Transverse colon (tissue), 3 donors: ENCODE measurements at regions not wholly inside any gene's neighbourhood (a gene's known extent, or its start where the extent isn't known, plus 50 kb on each side); places are given as distances from the start of the nearest gene placed in this dataset.

Experiments
- CTCF ChIP-seq, 5 experiments: fragments of 200-600 bp in 3 of 5; fragments of 450-650 bp in 2 of 5; sonication (generic) in 3 of 5; IDR thresholded peaks; 1 replicate in 2 of 5; 2 replicates in 3 of 5; pipeline ENCODE4 v1.5.1; 2016 to 2017; ENCODE audit warnings: antibody characterized with exemption in 5 of 5, inconsistent platforms in 3 of 5, mild to moderate bottlenecking in 2 of 5, moderate library complexity in 1 of 5
- POLR2A ChIP-seq: fragments of 450-650 bp; IDR thresholded peaks from one replicate; pipeline ENCODE4 v1.6.1; 2016; ENCODE audit warnings: antibody characterized with exemption, mild to moderate bottlenecking, moderate library complexity

DNA sequence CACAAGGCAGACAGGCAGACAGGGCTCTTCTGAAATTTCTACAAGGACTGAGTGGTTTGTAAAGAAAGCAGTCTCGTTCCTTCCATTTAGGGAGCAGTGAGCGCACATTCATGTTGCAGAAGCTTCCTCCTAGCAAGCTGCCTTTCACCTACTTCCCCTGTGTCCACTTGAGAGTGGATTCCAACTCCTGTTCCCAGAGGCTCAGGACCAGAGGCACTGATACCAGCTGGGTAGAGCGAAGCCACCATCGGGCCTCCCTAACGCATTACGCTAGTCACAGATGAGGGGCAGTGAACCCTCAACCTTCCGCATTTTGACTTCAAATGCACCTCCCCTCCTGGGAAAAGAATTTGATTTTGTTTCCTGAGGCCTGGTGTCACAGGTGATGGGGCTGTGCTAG is 215.8 kb downstream of the SIPA1L2 start:
- no peak for TF ChIP-seq CTCF (IDR thresholded peaks at IDR 0.05)
- TF ChIP-seq POLR2A = no peak
